Pancreas (tissue), 10 donors: ENCODE measurements at regions not wholly inside any gene's neighbourhood (a gene's known extent, or its start where the extent isn't known, plus 50 kb on each side); places are given as distances from the start of the nearest gene placed in this dataset.

Experiments used
- ATAC-seq, 4 donors: fragments of 200-7000 bp; cut with Tn5 transposase; one replicate each; pipeline versions ENCODE4 v1.8.0 to v1.9.1; 2020; ENCODE audit warnings: mild to moderate bottlenecking in 4 of 4, moderate library complexity in 4 of 4
- DNase-seq, 6 donors: peaks; one replicate each; pipeline ENCODE4 v3.0.0-alpha.2; 2020
- FAIRE-seq: peaks from 2 replicates; lab custom pipeline; 2012; peaks lifted over from hg19 to GRCh38; lab: Jason Lieb, UNC
- H3K27ac ChIP-seq, 4 donors: fragments of 200-600 bp; sonication (generic); 1 replicate in 3 of 4; 2 replicates in 1 of 4; pipeline versions ENCODE4 v1.5.0 to v1.8.0; 2020
- H3K27me3 ChIP-seq, 4 donors: fragments of 200-600 bp; one replicate each; pipeline ENCODE4 v1.8.0; 2021
- H3K36me3 ChIP-seq, 3 donors: fragments of 200-600 bp; sonication (generic) in 1 of 3; one replicate each; pipeline versions ENCODE4 v1.5.0 to v1.8.0; 2020 to 2021
- H3K4me1 ChIP-seq, 3 donors: fragments of 200-600 bp; one replicate each; pipeline ENCODE4 v1.8.0; 2021
- H3K4me3 ChIP-seq, 4 donors: fragments of 200-600 bp; sonication (generic) in 2 of 4; one replicate each; pipeline versions ENCODE4 v1.5.0 to v1.8.0; 2020 to 2021
- H3K9me3 ChIP-seq, 4 donors: fragments of 200-600 bp; one replicate each; pipeline ENCODE4 v1.8.0; 2021
- WGBS, 2 donors: extraction: QIAGEN DNeasy Blood & Tissue Kit; methylation state at CpG; one replicate each; pipeline ENCODE4 v1.1.7; 2013; 5-methylcytosine and 5-hydroxymethylcytosine counted together
- intact Hi-C, 3 donors: fragments of 100-400 bp; cut with DNase I; formaldehyde crosslinking; loops; one replicate each; pipeline versions ENCODE4 v1.11.1 to v1.14.2; 2022
- TF ChIP-seq, protein P1 (sequence below), 4 donors: fragments of 200-600 bp; sonication (generic) in 3 of 4; IDR thresholded peaks; one replicate each; pipeline versions ENCODE4 v1.5.0 to v1.8.0; 2021; ENCODE audit warnings: antibody characterized with exemption in 4 of 4
- donor health status: healthy with polysubstance abuse.
- donor health status: DM: no; HTN: no; CAD: no; lungs with moderate emphysema.
- donor health status: DM: no; HTN: no; CAD: no.
- donor health status: control.
- donor health status: control.
- donor health status: Bipolar disorder and iron deficiency.
- donor health status: DM: yes; HTN: yes; CAD: no.
- donor health status: DM: no; HTN: no; CAD: no.
- donor health status: DM: no; HTN: no; CAD: no.
- donor health status: DM: yes; HTN: yes; CAD: no.

DNA sequence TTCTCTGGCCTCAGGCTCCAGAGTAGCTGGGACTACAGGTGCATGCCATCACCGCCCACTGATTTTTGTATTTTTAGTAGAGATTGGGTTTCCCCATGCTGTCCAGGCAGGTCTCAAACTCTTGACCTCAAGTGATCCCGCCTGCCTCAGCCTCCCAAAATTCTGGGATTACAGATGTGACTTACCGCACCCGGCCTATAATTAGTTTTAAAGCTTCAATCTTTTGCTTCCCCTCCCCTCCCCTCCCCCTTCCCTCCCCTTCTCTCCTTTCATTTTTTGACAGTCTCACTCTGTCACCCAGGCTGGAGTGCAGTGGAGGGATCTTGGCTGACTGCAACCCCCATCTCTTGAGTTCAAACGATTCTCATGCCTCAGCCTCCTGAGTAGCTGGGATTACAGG, 433.3 kb upstream of the EDIL3 start:
- intact Hi-C loops: no loop called here
- TF ChIP-seq, protein P1, sequence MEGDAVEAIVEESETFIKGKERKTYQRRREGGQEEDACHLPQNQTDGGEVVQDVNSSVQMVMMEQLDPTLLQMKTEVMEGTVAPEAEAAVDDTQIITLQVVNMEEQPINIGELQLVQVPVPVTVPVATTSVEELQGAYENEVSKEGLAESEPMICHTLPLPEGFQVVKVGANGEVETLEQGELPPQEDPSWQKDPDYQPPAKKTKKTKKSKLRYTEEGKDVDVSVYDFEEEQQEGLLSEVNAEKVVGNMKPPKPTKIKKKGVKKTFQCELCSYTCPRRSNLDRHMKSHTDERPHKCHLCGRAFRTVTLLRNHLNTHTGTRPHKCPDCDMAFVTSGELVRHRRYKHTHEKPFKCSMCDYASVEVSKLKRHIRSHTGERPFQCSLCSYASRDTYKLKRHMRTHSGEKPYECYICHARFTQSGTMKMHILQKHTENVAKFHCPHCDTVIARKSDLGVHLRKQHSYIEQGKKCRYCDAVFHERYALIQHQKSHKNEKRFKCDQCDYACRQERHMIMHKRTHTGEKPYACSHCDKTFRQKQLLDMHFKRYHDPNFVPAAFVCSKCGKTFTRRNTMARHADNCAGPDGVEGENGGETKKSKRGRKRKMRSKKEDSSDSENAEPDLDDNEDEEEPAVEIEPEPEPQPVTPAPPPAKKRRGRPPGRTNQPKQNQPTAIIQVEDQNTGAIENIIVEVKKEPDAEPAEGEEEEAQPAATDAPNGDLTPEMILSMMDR (IDR thresholded peaks at IDR 0.05): no peak

GRCh38 chr5:84816746-84817547, 432.3 kb upstream of the EDIL3 start:
- DNase-seq: no peak
- H3K36me3 ChIP-seq: no peaks in the 10 kb centered on the region
- no peaks in the 10 kb centered on the region for H3K9me3 ChIP-seq
- no peaks in the 10 kb centered on the region for H3K27me3 ChIP-seq
- H3K27ac ChIP-seq: no peak overlapping the region
- TF ChIP-seq, protein P1 (IDR thresholded peaks at IDR 0.05): no peak
- H3K4me3 ChIP-seq: no peak overlapping the region
- intact Hi-C loops: no loop called here
- H3K4me1 ChIP-seq: no peaks in the 10 kb centered on the region
- WGBS, 2 donors: 35 to 39% methylated on average over 4 of the region's 4 CpGs
- no peak for ATAC-seq
- no peak for FAIRE-seq

More for the DNA sequence above, 433.3 kb upstream of the EDIL3 start:
- no peak for FAIRE-seq
- 68 to 84% methylated on average over 5 of the region's 5 CpGs for WGBS, 2 donors
- no peak for DNase-seq
- Histone ChIP-seq H3K27ac (no peak overlapping the region), H3K9me3 (no peaks in the 10 kb centered on the region), H3K27me3 (no peaks in the 10 kb centered on the region), H3K36me3 (no peaks in the 10 kb centered on the region), H3K4me1 (no peaks in the 10 kb centered on the region), H3K4me3 (no peak overlapping the region)
- ATAC-seq: no peak

- H3K36me3 ChIP-seq: no peaks in the 10 kb centered on the region
- H3K4me3 ChIP-seq: no peak overlapping the region
- ATAC-seq: no peak
- TF ChIP-seq, protein P1 (IDR thresholded peaks at IDR 0.05): no peak
- FAIRE-seq: no peak
- WGBS, 2 donors: 36 to 47% methylated on average over 1 of the region's 1 CpG
- intact Hi-C loops: no loop called here
- H3K9me3 ChIP-seq: no peaks in the 10 kb centered on the region
- no peaks in the 10 kb centered on the region for H3K27me3 ChIP-seq
- H3K27ac ChIP-seq: no peak overlapping the region
- no peaks in the 10 kb centered on the region for H3K4me1 ChIP-seq
- DNase-seq: no peak
These were observed 431.5 kb upstream of the EDIL3 start for GRCh38 chr5:84816160-84816559.

DNA sequence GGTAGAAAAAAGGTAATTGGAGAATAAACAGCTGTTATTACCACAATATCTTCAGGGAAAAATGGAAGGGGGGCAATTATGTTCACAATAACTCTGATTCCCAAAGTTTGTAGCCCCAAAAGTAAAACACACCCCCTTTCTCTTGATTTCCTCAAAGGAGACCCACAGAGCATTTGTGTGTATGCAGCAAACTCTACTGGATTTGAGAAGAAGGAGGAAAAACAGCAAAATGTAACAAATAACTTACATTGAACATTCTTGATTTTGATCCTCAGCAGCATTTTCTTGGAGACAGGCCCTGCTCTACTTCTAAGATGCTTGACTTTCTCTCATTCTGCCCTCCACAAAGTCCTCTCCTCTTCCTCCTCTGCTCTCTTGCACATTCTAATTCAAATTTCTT, 420.8 kb upstream of the EDIL3 start:
- no peaks in the 10 kb centered on the region for H3K27me3 ChIP-seq
- no peak overlapping the region for H3K27ac ChIP-seq
- no peak overlapping the region for H3K4me3 ChIP-seq
- ATAC-seq (no peak), DNase-seq (no peak), FAIRE-seq (no peak)
- TF ChIP-seq, protein P1 (IDR thresholded peaks at IDR 0.05): no peak
- H3K9me3 ChIP-seq: no peaks in the 10 kb centered on the region
- no peaks in the 10 kb centered on the region for H3K4me1 ChIP-seq
- H3K36me3 ChIP-seq: no peaks in the 10 kb centered on the region
- intact Hi-C loops: no loop called here

DNA sequence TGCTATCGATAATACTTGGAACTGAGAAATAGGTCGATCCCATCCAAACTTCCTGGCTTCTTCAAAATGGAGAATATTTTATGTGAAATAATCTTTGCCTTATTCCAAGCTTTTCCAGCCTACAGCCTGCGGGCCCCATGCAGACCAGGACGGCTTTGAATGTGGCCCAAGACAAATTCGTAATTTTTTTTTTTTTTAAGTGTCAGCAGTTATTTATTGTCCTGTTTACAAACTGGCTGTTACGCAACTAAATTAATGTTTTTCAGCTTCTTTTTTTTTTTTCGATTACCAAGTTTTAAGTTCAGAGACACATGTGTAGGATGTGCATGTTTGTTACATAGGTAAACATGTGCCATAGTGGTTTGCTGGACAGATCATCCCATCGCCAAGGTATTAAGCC, 411.7 kb upstream of the EDIL3 start:
- FAIRE-seq (no peak), ATAC-seq (no peak), DNase-seq (no peak)
- no peaks in the 10 kb centered on the region for H3K9me3 ChIP-seq
- no peaks in the 10 kb centered on the region for H3K27me3 ChIP-seq
- intact Hi-C loops: no loop called here
- no peak overlapping the region for H3K27ac ChIP-seq
- H3K4me1 ChIP-seq: no peaks in the 10 kb centered on the region
- no peak overlapping the region for H3K4me3 ChIP-seq
- H3K36me3 ChIP-seq: no peaks in the 10 kb centered on the region
- WGBS, 2 donors: 77 to 81% methylated on average over 8 of the region's 8 CpGs
- TF ChIP-seq, protein P1 (IDR thresholded peaks at IDR 0.05): no peak
